Epithelial cell of esophagus (primary cell): ENCODE measurements at regions not wholly inside any gene's neighbourhood (a gene's known extent, or its start where the extent isn't known, plus 50 kb on each side); places are given as distances from the start of the nearest gene placed in this dataset.
A peak's percentile ranks its signal among the peaks of the same experiment; 100 is the strongest.

Source experiments
- DNase-seq: peaks from one replicate; pipeline ENCODE4 v3.0.0; 2010; ENCODE audit warnings: low read depth
- H3K4me3 ChIP-seq: 2 replicates; pipeline ENCODE4 v1.5.1; 2011; ENCODE audit warnings: mild to moderate bottlenecking, low read length, control low read depth
- CTCF ChIP-seq: IDR thresholded peaks from 2 replicates; pipeline ENCODE4 v1.5.1; 2011; ENCODE audit warnings: low read depth, mild to moderate bottlenecking, low read length, control low read depth, inconsistent platforms; ENCODE audit not compliant: insufficient read depth; ENCODE audit errors: missing control alignments

- no peak for TF ChIP-seq CTCF
- no peak overlapping the region for H3K4me3 ChIP-seq
- DNase-seq: no peak
These were observed 209.8 kb downstream of the NR2F2 start for GRCh38 chr15:96540283-96540682.

GRCh38 chr15:96542130-96542770 lies 211.8 kb downstream of the NR2F2 start:
- DNase-seq: no peak
- no peak for TF ChIP-seq CTCF
- H3K4me3 ChIP-seq: no peak overlapping the region

DNA sequence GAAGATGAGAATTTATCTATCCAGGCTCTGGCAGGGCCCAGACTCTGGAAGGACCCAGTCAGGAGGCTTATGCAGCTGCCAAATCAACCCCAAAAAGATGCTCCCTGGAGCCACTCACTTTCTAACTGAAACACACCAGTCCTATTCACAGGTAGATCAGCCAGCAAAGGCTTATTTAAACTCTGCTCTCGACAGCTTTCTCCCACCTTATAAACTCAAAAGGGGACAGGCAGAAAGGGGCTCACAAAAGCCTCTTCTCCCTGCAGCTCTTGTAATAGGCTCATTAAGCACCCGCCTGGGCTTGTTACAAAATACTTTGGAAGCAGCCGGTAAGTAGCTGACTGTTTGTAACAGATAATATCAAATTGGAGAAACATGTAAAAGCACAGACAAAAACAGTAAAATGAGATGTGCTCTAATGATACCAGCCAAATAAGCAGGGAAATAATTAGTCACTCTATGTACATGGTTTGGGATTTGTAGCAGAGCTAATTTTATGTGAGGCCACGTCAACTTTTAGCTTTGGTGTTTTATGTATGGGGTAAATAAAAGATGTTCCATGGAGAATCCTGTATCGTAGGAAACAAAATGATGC lies 213.8 kb downstream of the NR2F2 start:
- no peak for DNase-seq
- H3K4me3 ChIP-seq: no peak overlapping the region
- no peak for TF ChIP-seq CTCF

DNA sequence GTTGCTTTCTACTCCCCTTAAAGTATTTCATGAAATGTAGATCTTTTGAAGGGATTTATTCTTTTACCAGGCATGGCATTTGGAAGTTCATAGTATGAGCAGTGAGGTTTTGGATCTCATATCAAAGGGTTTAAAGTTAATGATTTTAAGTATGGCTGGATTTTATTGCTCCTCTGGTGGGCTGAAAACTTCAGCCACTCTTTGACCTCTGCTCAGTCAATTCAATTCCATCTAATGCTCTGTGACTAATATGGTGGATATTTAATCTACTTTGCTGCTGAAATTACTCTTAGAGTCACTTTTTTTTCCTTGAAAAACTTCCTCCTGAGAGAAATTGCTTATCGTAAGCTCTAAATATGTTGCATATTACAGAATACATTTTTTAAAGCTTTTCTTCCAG lies 218.6 kb downstream of the NR2F2 start:
- H3K4me3 ChIP-seq: no peak overlapping the region
- no peak for TF ChIP-seq CTCF
- no peak for DNase-seq

- DNase-seq: peak; percentile 45
- TF ChIP-seq CTCF: no peak
- H3K4me3 ChIP-seq: no peak overlapping the region
These were observed 220.7 kb downstream of the NR2F2 start for GRCh38 chr15:96551196-96551595.

DNA sequence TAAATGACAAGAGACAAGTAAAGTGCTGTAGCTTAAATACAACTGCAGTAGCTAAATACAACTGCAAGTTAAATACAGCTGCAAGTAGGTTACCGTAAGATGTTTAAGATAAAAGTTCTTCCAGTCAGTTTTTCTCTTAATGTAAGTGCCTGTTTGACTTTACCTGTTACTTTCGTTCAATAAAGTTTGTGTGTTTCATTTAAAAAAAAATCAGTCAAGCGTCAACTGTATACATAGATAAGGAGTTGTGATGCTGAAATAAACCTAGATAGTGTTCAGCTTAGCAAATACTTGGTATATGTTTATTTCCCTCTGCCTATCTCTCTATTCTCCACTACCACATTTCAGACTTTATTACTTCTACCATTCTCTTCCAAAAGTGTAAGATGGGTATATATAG lies 221.2 kb downstream of the NR2F2 start:
- no peak overlapping the region for H3K4me3 ChIP-seq
- no peak for TF ChIP-seq CTCF
- no peak for DNase-seq

GRCh38 chr15:96553006-96553405 lies 222.5 kb downstream of the NR2F2 start:
- H3K4me3 ChIP-seq: no peak overlapping the region
- no peak for TF ChIP-seq CTCF
- DNase-seq: peak; percentile 70
